ENCODE measurements at regions not wholly inside any gene's neighbourhood (a gene's known extent, or its start where the extent isn't known, plus 50 kb on each side); places are given as distances from the start of the nearest gene placed in this dataset.
"Not testable (repeated sequence)": the region's sequence is repeated elsewhere in the genome, so short reads cannot be mapped to it uniquely, and the experiment has no call there.

DNA sequence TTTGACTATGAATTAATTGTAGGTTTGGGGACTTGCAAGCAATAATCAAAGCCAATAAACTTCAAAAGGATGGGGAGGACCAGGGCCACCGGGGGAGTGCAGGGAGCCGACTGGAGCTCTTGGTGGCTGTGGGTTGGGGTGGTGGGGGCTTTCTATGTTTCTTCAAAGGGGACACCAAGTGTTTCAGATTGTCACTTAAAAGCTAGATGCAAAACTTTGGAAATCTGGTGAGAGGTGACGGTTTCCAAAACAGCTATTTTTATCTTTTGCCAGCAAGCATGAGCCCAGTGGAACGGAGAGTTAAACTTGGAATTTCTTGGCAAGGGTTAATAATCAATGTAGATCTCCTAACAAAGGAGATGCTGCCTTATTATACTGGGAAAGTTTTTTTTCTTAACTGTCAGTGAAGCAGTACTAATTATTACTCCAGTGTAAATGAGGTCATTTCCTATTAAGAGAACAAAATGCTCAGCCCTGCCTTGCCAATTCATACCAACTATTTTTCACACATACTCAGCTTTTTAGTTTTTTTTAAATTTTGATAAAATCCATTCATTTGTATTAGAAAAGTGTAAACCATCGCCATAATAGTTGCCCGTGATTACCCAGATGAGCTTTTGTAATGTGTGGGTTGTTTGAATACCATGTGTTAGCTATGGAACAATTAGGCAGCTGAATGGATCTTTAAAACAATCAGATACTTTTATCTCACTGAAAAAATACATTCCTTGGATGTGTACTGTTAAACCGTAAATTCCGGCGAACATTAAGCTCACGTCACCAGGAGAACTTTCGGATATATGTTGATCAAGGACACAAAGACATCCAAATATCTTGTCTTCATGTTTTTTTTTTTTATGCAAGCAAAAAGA lies 95.9 kb upstream of the ZNF536 start:
- DNase-seq (no peak), ATAC-seq (no peak)

DNA sequence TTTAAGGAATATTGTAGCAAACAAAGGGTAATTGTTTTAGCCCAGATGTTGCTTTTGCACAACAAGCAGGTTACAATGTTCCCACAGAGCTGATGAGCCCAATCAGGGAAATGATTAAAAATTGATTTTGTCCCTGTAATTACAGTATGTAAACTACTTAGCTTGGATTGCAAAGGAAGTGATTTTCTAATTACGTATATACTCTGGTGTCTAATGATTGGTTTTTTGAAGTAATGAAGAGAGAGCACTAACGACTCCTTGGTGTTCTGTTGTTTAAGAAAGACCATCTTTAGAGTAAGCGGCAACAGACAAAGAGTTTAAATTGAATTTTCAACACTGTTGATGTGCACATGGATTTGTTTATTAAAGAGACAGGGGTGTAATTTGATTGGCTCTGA lies 95.3 kb upstream of the ZNF536 start:
- no peak for ATAC-seq
- no peak for DNase-seq

DNA sequence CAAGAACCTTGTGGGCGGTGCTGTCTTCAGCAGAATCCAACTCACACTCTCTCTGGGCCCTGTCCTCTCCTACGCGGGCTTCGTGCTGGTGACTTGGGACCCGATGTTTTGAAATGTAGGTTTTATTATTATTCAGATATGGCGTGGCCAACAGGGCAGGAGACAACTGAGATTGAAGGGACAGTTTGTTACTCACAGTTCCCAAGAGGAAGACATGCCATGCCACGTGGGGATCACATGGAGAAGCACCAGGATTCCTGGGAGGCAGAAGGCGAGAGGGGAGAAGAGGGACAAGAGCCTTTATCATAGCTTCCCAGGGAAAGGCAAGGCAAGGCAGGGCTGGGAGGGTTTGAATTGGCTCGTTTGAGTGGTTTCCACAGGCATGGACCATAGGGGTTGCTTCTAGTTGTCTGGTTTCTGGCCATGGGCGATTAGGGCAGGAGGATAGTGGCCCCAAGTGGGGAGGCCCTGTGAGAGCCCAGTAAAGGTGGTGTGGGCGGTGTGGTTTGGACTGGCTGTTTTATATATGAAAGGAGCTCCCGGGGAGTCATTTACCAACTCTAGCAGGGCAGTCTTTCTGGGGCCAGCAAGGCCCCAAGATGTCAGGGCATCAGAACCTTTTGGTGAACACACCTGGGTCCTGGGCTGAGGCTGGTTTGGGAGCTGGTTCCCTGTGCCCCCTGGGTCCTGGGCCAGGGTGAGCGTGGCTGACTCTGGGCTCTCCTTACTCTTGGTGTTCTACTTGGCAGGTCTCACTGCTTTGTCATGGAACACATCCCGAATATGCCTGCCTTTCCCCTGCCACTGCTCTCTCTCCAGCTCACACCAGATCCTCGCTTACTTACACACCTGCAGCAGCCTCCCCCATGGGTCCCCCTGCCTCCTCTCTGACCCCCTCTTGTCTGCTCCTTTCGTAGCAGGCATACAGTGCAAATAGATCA lies 94.0 kb upstream of the ZNF536 start:
- no peak for DNase-seq
- ATAC-seq = no peak

DNA sequence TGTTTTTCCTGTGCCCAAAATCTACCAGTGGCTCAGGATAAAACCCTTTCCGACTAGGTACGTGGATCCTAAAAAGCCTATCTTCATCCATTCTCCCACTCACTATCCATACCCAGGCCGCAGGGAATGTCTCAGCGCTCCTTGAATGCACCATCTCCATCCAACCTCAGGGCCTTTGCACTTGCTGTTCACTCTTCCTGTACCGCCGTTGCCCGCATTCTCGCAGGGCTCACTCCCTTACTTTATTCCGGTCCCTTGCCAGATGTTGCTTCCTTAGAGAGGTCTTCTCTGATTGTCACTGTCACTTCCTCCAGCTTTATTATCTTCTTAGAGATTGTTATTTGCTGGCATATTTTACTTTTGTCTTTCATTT lies 93.3 kb upstream of the ZNF536 start:
- no peak for DNase-seq

DNA sequence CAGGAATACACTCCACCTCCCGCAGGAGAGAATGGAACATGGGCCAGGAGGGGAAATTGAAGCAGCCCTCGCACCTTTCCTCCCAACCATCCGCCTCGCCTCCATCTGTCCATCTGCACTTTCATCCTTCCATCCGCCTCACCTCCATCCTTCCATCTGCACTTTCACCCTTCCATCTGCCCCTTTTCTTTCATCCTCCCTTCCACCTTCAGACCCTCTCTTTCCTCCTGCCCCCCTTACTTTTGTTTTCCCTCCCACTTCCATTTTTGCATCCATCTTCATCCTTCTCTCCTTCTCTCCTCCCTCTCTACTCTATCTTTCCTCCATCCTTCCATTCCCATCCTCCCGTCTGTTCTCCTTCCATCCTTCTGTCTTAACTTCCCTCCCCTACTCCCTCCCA lies 92.2 kb upstream of the ZNF536 start:
- no peak for DNase-seq
- no peak for ATAC-seq

More for the DNA sequence above, 93.3 kb upstream of the ZNF536 start:
- no peak for ATAC-seq

DNA sequence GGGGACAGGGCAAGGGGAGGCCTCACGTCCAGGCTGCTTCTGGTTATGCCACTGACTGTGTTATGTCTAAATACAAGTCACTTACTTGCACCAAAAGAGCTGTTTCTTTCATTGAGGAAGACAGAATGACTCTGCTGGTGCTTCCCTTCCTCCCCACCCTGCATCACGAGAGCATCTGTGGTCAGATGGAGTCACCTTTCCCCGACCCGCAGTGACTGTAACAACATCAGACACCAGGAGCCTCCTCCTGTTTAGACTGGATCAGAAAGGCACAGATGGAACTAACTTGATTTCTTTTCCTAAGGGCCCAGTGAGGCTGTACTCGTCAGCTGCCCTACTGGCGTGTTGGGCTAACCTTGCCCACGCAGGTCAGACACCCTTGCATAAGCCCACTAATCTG lies 90.3 kb upstream of the ZNF536 start:
- DNase-seq (no peak), ATAC-seq (no peak)

DNA sequence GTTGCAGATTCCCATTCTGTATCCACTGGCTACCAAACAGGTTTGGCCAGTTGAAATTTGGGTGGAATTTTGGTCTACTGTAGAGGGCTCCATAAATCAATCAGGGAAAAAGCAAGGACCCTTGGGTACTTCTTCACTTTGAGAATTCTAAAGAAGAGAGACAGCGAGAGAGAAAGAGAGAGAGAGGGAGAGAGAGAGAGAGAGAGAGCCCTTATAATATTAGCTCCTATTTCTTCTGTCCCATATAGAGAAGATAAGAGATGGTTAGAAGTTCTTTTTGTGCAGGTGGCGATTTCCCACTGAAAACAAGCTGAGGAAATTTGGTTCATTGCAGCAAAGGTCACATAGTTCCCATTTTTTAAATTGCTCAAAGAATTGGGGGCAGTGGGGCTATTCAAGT lies 88.6 kb upstream of the ZNF536 start:
- DNase-seq = no peak
- ATAC-seq = no peak

DNA sequence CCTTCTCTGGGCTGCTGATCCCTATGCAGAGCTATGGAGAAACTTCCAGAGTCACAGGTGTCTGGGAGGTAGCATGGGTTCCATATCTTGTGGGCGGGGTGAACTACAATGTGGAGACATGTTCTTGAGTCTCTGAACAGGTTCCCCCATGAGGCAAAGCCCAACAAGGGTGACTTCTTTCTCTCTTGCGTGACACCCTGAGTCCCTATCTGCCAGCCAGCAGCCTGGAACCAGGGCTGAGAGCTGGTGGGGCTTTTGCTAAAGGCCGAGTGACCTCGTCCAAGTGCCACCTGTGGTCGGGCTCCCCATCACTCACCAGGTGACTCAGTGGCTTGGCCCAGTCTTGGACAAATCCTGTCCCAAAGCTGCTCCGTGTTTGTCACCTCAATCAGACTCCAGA lies 88.0 kb upstream of the ZNF536 start:
- ATAC-seq = no peak
- no peak for DNase-seq

DNA sequence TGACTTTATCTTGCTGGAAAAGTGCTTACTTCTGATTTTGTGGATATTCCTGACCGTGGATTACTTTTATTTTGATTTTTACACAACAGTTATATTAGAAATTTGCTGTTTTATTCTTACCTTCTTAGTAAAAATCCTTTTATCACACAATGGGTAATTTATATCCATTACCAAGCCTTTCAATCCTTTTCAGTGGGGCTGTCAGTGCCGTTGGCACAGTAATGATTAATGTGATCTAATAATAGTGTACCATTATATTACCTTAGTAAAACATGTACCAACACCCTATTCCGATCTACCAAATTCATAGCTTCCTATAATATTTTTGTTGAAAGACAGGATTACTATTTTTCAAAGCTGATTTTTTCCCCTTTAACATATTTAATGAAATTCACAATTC lies 87.3 kb upstream of the ZNF536 start:
- no peak for DNase-seq
- ATAC-seq = no peak

DNA sequence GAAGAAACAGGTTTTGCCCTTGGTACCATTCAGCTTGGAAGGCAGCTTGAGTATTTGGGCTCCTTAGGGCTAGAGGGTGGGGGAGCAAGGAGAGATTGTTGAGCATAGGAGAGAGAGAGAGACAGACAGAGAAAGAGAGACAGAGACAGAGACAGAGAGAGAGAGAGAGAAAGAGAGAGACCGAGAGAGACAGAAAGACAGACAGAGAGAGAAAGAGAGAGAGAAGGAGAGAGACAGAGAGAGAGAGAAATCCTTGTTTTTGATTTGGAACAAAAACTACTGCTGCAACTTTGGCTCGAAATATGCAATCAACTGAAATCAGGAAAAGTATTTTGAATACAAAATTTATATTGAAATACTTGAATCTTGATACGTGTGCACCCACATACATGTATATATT lies 85.8 kb upstream of the ZNF536 start:
- ATAC-seq = no peak
- DNase-seq = no peak

DNA sequence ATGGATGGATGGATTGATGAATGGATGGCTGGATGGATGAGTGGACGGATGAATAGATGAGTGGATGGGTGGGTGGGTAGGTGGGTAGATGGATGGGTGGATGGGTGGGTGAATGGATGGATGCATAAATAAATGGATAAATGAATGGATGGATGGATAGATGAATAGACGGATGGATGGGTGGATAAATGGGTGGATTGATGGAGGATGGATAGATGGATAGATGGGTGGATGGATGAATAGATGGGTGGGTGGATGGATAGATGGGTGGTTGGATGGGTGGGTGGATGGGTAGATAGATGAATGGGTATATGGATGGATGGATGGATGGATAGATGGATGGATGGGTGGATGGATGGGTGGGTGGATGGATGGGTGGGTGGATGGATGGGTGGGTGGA lies 84.9 kb upstream of the ZNF536 start:
- no peak for DNase-seq
- ATAC-seq = no peak

DNA sequence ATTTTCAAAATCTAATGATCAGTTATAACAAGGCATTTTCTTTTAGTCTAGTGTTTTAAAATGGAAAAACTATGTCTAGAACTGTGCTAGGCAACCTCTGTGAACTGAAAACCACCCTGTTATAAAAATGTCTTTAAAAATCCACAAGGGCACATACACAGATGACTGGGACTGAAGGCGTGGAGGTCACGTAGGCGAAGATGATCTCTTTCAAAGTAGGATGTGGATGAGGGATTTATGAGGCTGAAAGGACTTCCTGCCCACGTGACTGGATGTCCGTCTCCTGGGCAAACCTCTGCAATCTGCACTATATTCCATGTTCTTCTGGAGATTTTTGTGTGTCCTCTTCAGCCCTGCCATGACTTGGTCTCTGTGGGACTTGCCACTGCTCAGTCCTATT lies 84.2 kb upstream of the ZNF536 start:
- ATAC-seq (no peak), DNase-seq (no peak)

DNA sequence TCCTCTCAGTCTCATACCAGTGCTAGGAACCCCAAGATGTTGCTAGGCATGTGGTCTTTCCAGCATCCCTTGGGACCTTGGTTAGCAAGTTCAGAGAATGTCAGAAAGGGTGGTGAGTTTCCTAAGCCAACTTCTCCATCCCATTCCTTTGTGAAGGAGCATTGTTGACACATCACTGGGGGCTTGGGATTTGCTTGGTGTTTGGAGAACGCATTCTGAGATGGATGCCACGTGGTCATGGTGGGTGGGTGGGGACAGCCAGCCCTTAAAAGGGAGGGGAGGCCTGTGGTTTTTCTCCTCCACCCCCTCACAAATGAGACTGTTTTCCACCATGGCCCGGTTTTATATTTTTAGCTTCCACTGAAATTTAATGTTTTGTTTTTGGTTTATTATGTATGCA lies 83.3 kb upstream of the ZNF536 start:
- no peak for DNase-seq
- ATAC-seq = no peak

DNA sequence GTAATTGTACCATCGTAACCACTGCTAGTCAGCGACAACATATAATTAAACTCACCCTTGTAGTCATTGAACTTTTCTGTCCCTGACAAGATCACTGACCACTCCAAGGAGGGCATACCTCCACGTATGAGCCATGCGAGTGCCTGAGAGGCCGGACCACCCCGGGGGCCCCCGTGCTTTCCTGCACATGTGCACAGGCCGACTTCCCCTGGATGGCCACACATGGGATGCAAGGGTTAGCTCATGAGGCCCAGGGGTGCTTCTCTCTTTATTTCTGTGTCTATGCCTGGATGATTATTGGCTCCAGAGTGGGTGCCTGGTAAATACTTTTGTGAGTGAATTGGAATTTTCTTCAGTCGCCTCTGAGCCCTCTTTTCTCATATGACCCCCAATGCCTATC lies 82.8 kb upstream of the ZNF536 start:
- DNase-seq = no peak
- no peak for ATAC-seq

DNA sequence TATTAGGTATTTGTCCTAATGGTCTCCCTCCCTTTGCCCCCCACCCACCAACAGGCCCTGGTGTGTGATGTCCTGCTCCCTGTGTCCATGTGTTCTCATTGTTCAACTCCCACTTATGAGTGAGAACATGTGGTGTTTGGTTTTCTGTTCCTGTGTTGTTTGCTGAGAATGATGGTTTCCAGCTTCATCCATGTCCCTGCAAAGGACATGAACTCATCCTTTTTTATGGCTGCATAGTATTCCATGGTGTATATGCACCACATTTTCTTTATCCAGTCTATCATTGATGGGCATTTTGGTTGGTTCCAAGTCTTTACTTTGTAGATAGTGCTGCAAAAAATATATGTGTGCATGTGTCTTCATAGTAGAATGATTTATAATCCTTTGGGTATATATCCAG lies 81.4 kb upstream of the ZNF536 start:
- not testable (repeated sequence) for ATAC-seq, DNase-seq

DNA sequence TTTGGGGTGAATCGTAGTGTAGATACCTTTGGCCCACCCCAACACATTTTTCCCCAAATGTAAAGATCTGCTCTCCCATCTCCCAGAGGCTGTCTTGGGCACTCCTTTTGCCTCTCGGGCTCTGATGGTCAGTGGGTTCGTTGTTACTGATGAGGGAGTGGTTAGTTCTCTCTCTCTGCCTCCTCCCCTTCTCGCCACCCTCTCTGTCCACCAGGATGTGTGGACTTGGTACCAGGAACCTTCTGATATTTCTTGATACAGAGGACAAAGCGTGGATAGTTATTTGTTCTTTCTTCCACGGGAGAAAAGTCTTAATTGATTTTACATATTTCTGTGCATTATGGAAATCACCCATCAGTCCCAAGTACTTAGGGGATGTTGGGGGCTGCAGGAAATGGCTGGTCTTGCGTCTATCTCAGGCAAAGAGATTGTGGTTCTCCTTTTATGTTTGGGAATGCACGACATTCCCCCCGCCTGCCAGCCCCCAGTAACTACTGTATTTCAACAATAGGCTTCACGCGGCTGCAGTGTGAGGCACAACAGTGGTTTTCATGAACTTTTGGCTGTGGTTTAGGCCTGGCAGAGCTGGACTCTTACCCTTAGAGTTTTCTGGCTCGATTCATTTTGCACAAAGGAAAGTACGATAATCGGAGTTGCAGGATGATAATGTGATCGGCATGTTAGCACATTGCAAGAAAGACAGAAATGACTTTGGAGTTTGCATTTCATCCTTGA lies 79.0 kb upstream of the ZNF536 start:
- no peak for ATAC-seq

DNA sequence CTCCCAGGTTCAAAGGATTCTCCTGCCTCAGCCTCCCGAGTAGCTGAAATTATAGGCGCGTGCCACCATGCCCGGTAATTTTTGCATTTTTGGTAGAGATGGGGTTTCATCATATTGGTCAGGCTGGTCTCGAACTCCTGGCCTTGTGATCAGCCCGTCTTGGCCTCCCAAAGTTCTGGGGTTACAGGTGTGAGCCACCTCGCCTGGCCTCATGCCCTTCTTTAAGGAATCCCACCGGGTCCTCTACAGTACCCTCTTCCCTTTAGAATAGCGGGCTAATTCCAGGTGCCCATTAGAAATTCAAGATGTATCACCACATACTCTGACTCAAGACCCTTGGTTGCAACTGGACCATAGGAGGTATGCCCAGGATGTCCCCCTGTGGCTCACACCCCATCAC lies 74.2 kb upstream of the ZNF536 start:
- ATAC-seq (no peak), DNase-seq (no peak)

More for the DNA sequence above, 79.0 kb upstream of the ZNF536 start:
- DNase-seq = no peak

DNA sequence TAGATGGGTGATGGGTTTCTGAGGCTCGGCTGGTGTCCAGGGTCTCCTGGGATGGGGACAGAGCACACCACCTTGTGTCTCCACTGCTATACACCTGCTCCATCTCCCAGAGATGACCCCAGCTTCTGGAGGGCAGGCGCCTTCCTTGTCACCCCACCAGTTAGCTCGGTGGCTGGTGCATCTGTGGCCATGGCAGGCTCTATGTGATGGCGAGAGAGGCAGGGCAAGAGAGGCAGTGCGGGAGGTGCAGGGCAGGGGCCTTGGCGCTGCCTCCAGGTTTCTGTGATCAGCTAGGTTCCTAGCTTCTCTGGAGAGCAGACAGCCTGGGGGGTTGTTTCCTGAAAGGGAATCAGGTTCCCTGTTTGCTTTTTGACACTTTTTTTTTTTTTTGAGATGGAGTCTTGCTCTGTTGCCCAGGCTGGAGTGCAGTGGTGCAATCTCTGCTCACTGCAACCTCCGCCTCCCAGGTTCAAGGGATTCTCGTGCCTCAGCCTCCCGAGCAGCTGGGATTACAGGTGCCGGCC lies 69.0 kb upstream of the ZNF536 start:
- no peak for ATAC-seq

DNA sequence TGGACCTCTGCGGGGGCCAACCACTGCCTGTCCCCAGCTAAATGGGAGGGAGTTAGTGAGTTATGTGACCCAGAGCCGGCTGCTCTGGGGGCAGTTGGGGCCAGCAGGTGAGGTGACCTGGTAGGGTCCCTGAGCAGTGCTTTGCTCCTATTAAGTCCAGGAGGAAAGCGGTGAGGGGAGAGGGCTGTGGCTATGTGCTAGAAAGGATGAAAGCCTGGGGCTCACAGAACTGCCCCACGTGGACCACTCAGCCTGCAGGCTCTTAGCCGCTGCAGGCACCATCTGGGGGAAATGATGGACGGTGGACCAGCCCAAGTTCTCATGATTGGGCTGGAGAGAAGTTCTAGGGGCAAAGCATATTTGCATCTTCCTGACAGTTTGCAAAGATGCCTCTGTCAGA lies 67.6 kb upstream of the ZNF536 start:
- no peak for ATAC-seq
- DNase-seq = no peak

More for the DNA sequence above, 69.0 kb upstream of the ZNF536 start:
- DNase-seq = no peak

DNA sequence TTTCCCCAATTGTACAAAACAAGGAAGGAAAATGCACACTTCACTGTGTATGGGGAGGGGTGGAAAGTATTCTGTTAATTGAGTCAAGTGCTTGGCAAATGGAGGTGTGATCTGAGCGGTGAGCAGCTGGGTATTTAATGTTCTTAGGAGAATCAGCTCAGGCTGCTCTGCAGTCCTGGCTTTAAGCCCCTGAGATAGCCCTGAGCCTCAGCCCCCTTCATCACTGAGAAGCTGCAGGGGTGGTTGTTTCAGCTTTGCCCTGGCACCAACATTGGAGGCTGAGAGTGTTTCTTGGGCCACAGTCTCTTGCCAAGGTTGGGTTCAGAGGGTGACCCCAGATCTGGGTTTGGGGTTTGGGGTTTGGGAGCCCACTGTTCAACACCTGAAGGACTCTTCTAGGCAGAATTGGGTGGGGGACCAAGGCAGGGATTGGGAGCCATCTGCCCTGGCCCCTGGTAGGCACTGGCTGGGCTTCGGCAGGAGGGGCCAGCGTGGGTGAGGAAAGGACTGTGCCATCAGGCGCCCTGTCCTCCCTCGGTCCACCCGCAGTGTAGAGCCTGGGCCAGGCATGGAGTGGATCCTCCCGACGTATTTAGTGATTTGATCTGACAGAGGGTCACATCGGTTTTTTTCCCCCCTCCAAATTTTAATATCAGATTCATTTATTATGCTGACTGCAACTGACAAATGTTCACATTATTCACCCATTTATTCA lies 66.7 kb upstream of the ZNF536 start:
- DNase-seq (no peak), ATAC-seq (no peak)

DNA sequence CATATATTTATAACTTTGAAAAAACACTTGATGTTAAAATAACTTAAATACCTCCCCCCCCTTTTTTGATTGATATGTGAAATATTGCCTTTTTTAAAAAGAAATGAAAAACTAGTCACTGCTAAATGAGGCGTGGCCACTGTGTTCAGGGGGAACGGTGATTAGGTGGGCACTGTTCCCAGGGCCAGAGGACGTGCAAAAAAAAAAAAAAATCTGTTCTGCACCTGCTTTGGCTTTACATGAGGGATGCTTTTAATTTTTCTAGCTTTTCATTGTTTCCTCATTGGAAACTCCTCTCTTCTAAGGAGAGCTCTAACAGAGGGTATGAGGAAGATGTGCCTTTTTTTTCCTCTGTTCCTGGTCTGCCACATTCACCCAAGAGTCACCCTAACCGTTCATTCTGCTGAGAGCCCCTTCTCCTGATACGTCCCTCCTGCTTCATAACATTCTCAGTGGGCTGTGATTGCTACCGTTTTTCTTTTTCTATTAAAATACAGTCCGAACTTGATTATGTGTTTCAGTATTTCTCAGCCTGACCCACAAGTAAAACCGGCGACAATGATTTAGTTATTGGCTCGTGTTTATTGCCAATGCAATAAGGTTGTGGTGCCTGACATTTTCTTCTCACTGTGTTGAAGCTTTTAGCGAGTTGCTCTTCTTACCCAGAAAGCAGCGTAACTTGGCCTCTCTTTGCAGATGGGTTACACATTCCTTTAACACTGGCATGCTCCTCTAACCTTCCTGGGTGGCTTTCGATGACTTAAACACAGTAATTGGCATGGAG lies 64.8 kb upstream of the ZNF536 start:
- no peak for DNase-seq
- no peak for ATAC-seq
